ENCODE measurements at regions not wholly inside any gene's neighbourhood (a gene's known extent, or its start where the extent isn't known, plus 50 kb on each side); places are given as distances from the start of the nearest gene placed in this dataset.
"Not testable (repeated sequence)": the region's sequence is repeated elsewhere in the genome, so short reads cannot be mapped to it uniquely, and the experiment has no call there.

DNA sequence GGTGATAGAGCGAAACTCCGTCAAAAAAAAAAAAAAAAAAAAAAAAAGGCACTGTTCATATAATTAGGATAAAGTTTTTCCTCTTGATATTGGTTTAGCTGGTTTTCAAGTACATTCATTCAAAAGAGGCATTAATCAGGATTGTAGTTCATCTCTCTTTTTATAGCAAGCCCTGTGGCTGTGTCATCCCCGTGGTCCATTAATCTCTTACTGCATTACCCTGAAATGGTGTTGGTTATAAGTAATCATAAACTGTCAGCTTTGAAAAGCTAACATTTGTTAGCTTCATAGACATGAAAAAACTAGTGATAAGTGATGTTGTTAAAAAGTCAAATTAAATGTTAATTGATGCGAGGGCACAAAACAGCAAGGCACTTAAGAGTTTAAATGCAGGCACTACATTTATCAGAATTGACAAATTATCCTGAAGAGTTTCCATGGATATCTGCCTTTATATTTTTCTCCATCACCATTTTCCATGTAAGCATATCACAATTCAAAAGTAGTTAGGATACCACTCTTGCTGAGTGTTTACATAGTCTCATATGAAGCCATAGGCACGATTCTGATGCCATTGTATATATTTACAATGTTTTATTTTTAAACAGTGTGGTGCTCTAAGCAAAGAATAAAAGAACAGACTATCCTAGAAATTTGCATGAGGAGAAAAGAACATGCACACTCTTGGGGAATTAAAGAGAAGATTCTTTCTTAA lies 193.1 kb downstream of the OTOL1 start:
- ChIA-PET CTCF (no interaction called here), POLR2A (no interaction called here)

DNA sequence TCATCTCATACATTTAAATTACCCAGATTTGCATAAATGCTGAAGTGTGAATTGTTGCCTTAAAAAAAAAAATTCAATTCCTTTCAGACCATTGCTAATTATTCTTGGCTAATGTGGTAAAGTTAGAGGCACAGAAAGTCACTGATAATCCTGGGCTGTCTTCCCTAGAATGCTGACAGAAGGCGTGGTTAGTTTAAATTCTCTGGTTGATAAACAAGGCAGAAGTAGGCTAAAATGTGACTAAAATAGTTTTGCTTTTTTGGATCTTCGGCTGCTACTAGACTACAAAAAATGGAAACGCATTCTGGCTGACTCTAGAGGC lies 193.7 kb downstream of the OTOL1 start:
- CTCF ChIA-PET = no interaction called here
- POLR2A ChIA-PET = no interaction called here

DNA sequence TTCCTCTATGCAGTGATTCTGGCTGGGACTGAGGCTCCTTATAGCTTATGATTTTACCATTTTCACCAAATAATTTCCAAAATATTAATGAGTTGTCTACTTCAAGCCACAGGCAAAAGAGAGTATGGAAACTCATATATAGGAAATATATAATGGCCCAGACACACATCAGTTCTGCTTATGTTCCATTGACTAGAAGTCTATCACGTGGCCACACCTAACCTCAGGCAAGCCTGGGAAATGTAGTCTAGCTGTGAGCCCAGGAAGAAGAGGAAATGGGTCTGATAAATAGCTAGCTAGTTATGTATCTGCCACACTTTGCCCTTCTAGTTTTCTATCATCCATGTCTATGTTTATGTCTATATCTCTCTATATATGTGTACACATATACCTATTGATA lies 195.1 kb downstream of the OTOL1 start:
- ChIA-PET CTCF (no interaction called here), POLR2A (no interaction called here)

DNA sequence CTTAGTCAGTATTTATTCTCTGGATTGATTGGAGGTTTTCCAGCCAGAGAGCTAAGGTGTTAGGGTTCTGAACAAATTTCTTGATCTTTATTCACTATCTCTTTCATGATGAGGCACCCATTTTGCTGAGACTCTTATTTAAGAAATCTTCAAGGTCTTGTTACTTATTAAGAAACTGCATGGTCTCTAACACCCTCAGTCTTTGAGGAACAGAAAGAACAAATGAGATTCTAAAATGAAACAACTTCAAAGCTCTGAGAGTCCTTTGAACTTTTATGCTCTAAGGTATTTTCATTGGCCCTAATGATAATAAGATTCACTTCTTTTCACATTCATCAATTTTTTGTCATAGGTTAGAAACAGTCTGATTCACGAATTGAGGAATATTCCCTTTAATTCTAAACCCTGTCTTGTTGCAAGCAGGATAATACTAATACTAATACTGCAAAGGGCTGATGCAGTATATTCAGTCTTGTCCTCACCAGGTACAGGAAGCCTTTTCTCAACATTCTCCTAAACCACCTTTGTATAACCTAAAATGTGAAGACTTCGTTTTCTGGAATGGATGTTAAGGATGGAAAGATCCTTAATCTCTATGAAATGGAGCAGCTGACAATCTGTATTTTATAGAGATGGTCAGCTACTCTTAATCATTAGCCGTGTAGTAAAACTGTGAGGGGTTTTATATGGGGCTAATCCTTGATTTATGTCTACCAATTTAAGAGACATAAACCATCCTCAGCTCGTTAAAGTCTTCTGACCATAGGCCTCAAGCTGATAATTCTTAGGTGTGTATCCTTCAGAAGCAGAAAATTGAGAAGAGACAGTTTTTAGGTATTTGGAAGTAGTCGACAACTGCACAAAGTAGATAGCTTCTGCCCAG lies 198.3 kb downstream of the OTOL1 start:
- CTCF ChIA-PET = no interaction called here
- POLR2A ChIA-PET = no interaction called here

DNA sequence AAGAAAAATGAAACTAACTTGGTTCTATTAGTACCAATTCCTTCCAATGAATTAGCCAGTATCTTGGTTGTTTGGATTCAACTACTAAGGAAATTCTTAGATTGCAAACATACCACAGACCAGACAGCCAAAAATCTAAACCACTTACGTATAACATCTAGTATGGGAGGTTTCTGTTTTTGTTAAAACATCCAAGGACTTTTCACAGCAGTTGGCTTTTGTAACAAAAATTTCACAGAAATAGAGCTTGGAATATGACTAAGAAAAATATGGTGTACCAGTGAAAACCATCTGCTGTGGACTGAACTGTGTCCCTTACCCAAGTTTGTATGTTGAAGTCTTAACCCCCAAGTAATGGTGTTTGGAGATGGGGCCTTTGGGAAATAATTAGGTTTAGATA lies 199.2 kb downstream of the OTOL1 start:
- ChIA-PET CTCF (no interaction called here), POLR2A (no interaction called here)

DNA sequence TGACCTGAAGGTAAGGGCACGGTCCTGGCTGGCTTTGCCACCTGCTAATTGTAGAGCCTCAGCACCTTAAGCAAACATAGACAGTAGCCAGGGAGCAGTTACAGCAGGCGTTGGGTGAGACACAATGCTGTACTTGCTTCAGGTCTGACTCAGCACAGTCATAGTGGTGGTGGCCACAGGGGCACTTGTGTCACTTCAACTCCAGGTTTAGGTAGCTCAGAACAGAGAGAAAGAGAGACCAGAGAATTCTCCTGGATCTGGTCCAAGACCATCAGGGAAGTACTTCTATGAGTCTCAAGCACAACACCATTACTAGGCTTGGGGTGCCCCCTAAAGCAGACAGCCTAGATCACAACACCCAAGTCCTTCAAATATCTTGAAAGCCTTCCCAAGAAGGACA lies 204.4 kb downstream of the OTOL1 start:
- ChIA-PET POLR2A (no interaction called here), CTCF (interaction anchor here (0.7 kb wide), 1 partner anchor 973 kb away, joined by 3 read pairs; no protein-coding TSS in a partner anchor)

DNA sequence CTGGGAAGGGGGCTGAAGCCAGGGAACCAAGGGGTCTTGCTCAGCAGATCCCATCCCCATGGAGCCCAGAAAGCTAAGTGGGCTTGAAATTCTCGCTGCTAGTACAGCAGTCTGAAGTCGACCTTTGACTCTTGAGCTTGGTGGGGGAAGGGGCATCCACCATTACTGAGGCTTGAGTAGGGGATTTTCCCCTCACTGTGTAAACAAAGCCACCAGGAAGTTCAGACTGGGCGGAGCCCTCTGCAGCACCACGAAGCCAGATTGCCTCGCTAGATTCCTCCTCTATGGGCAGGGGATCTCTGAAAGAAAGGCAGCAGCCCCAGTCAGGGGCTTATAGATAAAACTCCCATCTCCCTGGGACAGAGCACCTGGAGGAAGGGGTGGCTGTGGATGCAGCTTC lies 210.6 kb downstream of the OTOL1 start:
- POLR2A ChIA-PET, CTCF ChIA-PET: not testable (repeated sequence)

DNA sequence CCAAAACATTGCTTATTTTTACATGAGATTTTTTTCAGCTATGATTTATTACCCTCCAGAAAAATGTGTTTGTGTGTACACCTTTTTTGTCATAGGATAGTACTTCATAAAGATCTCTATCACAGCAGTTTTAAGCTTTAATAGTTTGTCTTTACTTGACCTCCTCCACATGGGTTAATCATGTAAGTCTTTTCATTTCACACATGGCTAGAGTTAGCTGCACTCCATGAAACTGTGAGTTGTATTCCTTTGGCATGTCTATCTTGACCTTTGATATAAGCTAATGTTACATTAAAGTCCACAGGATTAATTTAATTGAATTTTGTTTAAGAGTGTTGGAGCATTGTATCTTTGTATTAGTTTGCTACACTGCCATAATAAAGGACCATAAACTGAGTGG lies 217.1 kb downstream of the OTOL1 start:
- ChIA-PET POLR2A (no interaction called here), CTCF (no interaction called here)

DNA sequence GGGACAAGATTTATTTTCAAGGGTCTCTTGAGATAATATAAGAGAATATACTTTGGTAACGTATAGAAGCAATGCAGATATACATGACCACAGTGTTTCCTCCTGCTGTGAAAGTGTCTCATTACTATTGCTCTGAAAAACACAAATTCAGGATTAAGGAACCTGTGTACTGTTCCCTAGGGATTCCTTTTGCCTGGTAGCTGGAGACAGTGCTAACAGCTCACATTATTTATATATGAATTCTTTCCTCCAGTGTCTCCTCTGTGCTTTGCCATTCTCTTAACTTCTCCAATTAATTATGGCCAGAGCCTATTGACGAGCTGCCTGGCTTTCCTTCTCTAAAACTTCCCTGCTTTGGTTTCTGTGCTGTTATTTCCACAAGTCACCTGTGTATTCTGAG lies 235.4 kb downstream of the OTOL1 start:
- POLR2A ChIA-PET = no interaction called here
- CTCF ChIA-PET = no interaction called here

DNA sequence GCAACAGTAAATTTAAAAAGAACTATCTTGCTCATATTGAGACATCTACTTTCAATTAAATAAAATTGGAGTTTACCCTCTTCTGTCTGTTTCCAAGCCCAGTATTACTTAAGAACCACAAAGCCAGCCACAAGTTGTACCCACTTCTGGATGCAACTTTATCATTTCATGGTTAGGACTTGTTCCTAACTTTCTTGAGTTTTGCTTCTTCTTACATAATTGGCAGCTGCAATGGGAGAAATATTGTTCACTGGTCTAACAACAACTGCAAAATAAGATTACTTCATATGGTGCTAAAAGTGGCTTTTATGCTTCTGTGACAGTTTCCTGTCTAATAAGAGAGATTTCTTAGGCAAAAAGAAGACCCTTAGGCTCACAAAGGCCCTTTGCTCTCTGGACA lies 240.6 kb downstream of the OTOL1 start:
- POLR2A ChIA-PET = no interaction called here

DNA sequence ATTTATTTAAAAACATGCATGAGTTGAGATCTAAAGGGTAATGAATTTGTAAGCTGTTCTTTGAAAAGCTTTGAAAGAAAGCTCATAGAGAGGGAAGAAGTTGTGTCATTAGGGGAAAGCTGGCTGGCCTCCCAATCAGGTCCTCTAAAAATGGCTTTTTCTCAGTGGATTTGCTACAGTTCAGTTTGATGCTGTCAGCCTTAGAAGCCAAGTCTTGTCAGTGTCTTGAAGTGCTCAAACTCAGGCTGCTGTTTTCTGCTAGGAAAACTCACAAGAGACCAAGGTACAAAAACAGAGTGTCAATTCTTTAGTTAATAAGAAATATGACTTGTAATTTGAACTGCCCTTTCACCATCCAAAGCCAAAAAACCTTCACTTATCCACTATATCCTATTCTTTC lies 243.8 kb downstream of the OTOL1 start:
- CTCF ChIA-PET = no interaction called here
- POLR2A ChIA-PET = no interaction called here

More for the DNA sequence above, 240.6 kb downstream of the OTOL1 start:
- CTCF ChIA-PET = no interaction called here

DNA sequence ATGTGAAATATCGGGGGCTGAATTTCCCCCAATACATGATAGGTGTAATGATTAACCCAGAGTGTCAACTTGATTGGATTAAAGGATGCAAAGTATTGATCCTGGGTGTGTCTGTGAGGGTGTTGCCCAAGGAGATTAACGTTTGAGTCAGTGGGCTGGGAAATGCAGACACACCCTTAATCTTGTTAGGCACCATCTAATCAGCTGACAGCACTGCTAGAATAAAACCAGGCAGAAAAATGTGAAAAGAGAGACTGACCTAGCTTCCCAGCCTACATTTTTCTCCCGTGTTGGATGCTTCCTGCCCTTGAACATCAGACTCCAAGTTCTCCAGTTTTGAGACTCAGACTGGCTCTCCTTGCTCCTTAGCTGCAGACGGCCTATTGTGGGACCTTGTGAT lies 247.8 kb downstream of the OTOL1 start:
- POLR2A ChIA-PET = no interaction called here

DNA sequence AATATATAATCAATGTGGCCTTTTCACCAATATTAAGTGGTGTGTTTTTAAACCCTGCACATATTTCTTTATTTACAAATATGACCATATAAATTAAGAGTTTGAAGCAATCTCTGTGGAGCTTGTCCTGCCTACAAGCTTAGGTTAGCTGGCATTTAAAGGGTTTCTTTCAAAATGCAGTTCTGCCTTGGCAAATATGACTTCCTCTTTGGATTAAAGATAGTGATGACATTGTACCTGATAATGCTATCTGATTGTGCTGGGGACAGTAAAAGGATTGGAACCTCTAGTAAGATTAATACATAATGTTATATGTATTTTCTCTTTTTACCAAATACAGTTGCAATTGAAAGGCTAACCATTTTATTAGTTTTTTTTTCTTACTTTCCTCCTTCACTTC lies 249.1 kb downstream of the OTOL1 start:
- POLR2A ChIA-PET = no interaction called here
- CTCF ChIA-PET = no interaction called here

More for the DNA sequence above, 247.8 kb downstream of the OTOL1 start:
- CTCF ChIA-PET = no interaction called here

DNA sequence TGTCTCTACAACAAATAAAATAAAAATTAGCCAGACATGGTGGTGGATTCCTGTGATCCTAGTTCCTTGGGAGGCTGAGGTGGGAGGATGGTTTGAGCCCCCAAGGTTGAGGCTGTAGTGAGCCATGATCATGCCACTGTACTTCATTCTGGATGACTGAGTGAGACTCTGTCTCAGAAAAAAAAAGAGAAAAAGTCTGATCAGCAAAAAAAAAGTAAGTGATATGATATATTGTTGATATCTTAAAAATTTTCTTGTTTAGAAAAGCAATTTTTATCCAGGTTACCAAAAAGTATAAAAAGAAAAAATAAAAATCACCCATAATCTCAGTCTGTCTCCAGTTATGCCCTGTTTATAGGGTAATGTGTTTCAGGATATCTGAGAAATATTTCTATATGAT lies 251.4 kb downstream of the OTOL1 start:
- POLR2A ChIA-PET = no interaction called here
- CTCF ChIA-PET = no interaction called here

DNA sequence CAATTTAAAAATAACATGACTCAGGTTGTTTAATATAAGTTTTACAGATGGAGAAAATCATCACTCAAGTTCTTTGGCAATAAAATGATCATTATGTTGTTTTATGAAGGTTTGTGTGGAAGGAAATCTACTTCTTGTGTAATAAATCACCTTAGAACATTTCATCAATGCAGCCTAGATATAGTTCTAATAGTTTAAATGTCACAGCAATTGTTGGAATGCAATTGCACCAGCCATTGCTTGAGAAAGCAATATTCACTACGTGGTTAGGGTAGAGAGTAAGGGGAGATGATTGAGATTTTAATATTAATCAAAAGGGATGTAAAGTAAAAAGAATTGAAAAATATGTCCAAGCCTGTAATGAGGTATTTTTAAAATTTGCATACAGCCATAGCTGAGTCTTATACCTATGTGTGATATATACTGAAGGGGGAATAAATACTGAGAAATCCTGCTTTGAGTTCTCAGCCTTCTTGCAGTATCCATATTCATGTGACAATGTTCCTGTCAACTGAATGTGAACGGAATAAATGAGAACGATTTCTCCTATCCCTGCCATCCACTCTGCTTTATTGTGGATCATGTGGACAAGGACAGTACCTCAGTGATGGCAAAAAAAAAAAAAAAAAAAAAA lies 257.9 kb downstream of the OTOL1 start:
- POLR2A ChIA-PET = no interaction called here
- CTCF ChIA-PET = no interaction called here

DNA sequence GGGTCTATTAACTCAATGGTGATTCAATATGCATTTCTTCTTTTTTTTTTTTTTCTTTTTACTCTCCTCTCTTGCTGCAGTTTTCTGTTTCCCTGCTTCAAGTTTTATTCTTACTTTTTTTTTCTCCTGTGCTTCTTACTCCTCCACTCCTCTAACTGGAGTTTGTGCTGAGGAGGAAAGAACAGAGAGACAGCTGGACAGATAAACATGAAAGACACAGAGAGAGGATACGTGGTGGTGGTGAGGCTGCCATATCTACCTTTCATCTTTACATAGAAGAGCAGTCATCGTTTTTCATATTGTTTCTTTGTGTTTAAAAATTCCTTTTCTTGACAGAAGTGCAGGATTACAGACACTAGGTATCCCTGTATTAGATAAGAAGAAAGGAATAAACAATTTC lies 262.8 kb downstream of the OTOL1 start:
- POLR2A ChIA-PET = no interaction called here
- CTCF ChIA-PET = no interaction called here

DNA sequence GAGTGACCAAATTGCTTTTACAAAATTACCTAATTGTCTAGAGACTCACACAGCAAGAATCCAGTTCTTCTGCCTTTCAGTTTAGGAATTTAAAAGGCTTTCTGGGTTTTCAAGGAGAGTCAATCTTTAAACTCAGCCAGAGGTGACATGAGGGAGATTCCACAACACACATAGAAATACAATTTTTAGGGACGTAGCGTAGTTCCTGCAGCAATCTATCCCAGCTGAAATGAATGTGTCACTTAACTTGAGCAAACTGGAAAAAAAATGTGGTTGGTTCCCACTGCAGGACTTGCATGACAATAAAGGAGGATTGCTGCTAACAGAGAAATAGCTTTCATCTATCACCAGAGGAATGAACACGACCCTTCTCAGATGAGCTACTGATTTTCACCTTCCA lies 269.7 kb downstream of the OTOL1 start:
- CTCF ChIA-PET = no interaction called here

DNA sequence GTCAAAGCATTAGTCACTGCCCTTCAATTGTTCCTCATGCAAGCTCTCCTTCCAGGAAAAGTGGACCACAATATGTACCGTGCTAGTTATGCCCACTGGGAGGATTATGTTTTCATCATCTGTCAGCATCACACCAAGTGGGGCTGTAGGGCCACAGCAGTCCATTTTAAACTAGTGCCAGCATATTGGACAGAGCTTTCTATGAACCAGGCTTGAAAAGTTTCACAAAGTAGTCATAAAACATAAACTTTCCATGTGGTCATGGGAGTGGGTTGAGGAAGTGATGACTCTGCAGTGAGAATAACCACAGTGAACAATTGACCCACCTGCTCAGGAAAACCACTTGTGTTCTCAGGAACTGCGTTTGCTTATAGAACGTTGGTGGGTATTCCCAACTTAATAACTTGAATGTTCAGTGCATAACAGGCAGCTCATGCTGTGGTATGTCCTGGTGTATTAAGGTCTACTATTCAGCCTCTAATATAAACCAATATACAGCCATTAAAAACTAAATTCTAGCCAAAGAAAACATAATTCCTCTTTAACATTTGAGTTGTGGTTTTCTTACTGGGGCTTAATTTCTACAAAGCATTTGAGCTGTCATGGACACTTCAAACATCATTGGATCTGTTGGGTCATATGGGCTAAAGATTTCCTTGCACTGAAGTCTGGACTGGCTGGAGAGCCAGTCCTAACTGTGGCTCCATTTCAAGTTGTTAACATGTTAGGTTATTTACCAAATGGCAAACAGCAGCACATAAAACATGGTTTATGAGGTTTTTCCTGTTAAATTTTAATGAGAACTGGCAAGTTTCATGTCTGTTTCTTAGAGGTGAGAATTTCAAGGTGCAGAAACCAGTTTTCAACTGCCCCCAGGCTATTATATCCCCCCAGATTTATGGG lies 274.1 kb downstream of the OTOL1 start:
- ChIA-PET CTCF (no interaction called here), POLR2A (no interaction called here)

More for the DNA sequence above, 269.7 kb downstream of the OTOL1 start:
- POLR2A ChIA-PET = no interaction called here

DNA sequence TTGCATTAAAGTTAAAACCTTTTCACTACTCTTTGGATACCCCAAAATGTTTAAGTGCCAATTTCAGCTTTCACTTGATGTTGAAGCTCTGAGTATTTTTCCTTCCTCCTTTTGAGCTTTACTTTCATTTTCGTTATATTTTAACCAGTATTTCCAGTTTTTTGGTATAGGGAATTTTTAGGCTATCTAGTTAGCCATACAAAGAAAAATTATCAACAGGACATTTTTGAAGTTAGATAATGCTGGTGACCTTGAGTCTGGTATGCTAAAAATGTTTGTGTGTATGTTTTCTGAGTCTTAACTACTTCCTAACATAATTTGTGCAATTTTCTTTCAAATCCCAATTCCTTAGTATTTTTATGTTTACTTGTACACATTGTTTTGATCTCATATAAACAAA lies 284.8 kb downstream of the OTOL1 start:
- ChIA-PET CTCF (no interaction called here), POLR2A (no interaction called here)

DNA sequence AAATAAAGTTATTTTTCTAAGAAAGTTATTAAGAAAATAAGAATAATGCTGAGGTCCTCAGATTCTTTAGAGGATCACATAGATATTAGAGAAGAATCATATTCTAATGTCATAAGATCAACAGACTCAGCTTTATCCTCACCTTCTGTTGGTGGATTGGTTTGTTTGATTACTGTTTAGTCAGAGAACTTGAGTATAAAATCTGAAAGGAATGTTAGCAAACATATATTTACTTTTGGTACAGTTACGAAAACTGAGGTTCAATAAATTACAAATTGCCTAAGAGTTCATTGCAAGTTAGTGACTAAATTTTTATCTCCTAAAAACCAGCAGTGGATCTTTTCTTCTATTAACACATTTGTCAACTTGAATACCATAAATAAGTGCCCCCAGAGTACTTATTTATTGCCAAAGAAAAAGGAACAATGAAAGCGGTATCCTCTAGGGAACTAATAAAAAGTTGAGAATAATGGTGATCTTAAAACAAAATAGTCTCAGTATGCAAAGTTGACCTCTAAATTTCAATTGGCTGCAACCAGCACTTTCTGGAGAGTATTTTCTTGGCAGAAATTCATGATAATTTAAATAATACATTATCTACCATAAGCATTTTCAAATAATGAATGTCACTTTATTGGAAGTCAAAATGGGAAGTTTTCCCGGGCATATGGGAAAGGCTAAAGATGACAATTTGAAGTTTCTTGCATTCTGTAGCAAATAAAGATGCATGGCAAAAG lies 296.8 kb downstream of the OTOL1 start:
- ChIA-PET POLR2A (no interaction called here), CTCF (no interaction called here)
